GM12878 (cell line): ENCODE measurements at regions not wholly inside any gene's neighbourhood (a gene's known extent, or its start where the extent isn't known, plus 50 kb on each side); places are given as distances from the start of the nearest gene placed in this dataset.

ENCODE experiments used
- ATAC-seq: fragments of 200-7000 bp; cut with Tn5 transposase; 3 replicates; pipeline ENCODE4 v1.9.1; 2020; ENCODE audit warnings: mild to moderate bottlenecking, moderate library complexity
- BruUV-seq: library from RNA; stranded (reverse); fragments of 400-500 nt; replicated peaks from 2 replicates; lab custom pipeline; 2021; lab: Mats Ljungman, UMichigan
- CTCF ChIA-PET: fragments of 300-600 bp; sonication (Branson Sonifier 250); formaldehyde crosslinking; extraction: SDS; loops from one replicate; lab custom pipeline; 2021; ENCODE audit warnings: inconsistent platforms; lab: Yijun Ruan, JAX
- POLR2A ChIA-PET: fragments of 350-600 bp; formaldehyde crosslinking; extraction: SDS; loops from one replicate; lab custom pipeline; 2021; ENCODE audit warnings: inconsistent platforms; lab: Charles Lee
- RAD21 ChIA-PET: fragments of 300-600 bp; sonication (Branson Sonifier 250); formaldehyde crosslinking; loops from one replicate; lab custom pipeline; 2023; ENCODE audit warnings: antibody characterized with exemption; ENCODE audit not compliant: unreplicated experiment; lab: Charles Lee
- SMC1A ChIA-PET: fragments of 300-600 bp; sonication (Branson Sonifier 250); formaldehyde crosslinking; loops from one replicate; lab custom pipeline; 2023; ENCODE audit not compliant: unreplicated experiment, uncharacterized antibody; lab: Charles Lee
- DNase-seq: peaks from one replicate; pipeline ENCODE4 v3.0.0-alpha.2; 2011; ENCODE audit warnings: low read depth, low spot score
- FAIRE-seq: peaks from 3 replicates; lab custom pipeline; 2011; peaks lifted over from hg19 to GRCh38; lab: Jason Lieb, UNC
- H2AFZ ChIP-seq: 2 replicates; pipeline ENCODE4 v1.6.0; 2011; ENCODE audit warnings: low read depth, low read length, control low read depth; ENCODE audit not compliant: control insufficient read depth
- H3K27ac ChIP-seq: 2 replicates; pipeline ENCODE4 v1.5.1; 2011; ENCODE audit warnings: control low read depth; ENCODE audit not compliant: control insufficient read depth, insufficient read depth
- H3K27me3 ChIP-seq, 2 experiments: replicated peaks in 1 of 2; 2 replicates each; pipeline versions ENCODE4 v1.6.0 to v1.6.1; 2011; ENCODE audit warnings: low read length in 1 of 2; ENCODE audit not compliant: control insufficient read depth in 2 of 2, insufficient read depth in 2 of 2
- H3K36me3 ChIP-seq, 2 experiments: 2 replicates each; pipeline ENCODE4 v1.5.1; 2011; ENCODE audit warnings: low read length in 1 of 2; ENCODE audit not compliant: control insufficient read depth in 2 of 2, insufficient read depth in 2 of 2
- H3K4me1 ChIP-seq: 2 replicates; pipeline ENCODE4 v1.6.1; 2011; ENCODE audit warnings: mild to moderate bottlenecking, low read length, moderate library complexity, mixed read lengths; ENCODE audit not compliant: control insufficient read depth, insufficient read depth
- H3K4me2 ChIP-seq: 2 replicates; pipeline ENCODE4 v1.6.0; 2011; ENCODE audit warnings: control low read depth; ENCODE audit not compliant: control insufficient read depth, insufficient read depth
- H3K4me3 ChIP-seq: fragments of 200-600 bp; sonication (generic); 2 replicates; pipeline ENCODE4 v1.5.1; 2016
- H3K79me2 ChIP-seq: 2 replicates; pipeline ENCODE4 v1.6.0; 2011; ENCODE audit warnings: low read length; ENCODE audit not compliant: control insufficient read depth, insufficient read depth
- H3K9ac ChIP-seq: 2 replicates; pipeline ENCODE4 v1.8.0; 2011; ENCODE audit warnings: low read length, control low read depth, mixed read lengths; ENCODE audit not compliant: control insufficient read depth, insufficient read depth
- H3K9me3 ChIP-seq: replicated peaks from 3 replicates; pipeline ENCODE4 v1.5.1; 2011; ENCODE audit warnings: mild to moderate bottlenecking, low read length; ENCODE audit not compliant: control insufficient read depth, insufficient read depth
- H4K20me1 ChIP-seq: 2 replicates; pipeline ENCODE4 v1.6.0; 2011; ENCODE audit not compliant: control insufficient read depth, insufficient read depth
- BHLHE40 ChIP-seq, 2 experiments: fragments of 450-650 bp in 1 of 2; IDR thresholded peaks; 2 replicates each; pipeline ENCODE4 v1.6.1; 2011 to 2017; ENCODE audit warnings: low read depth in 2 of 2, borderline replicate concordance in 1 of 2, improper control_type of control experiment in 1 of 2, low read length in 1 of 2, mild to moderate bottlenecking in 1 of 2
- GABPA ChIP-seq: IDR thresholded peaks from 2 replicates; pipeline ENCODE4 v1.6.1; 2014; ENCODE audit warnings: antibody characterized with exemption, low read depth, mild to moderate bottlenecking, inconsistent platforms
- HDAC6 ChIP-seq: fragments of 200-600 bp; sonication (generic); IDR thresholded peaks from one replicate; pipeline ENCODE4 v1.8.0; 2017; ENCODE audit warnings: antibody characterized with exemption; ENCODE audit not compliant: unreplicated experiment
- JUNB ChIP-seq: IDR thresholded peaks from 2 replicates; pipeline ENCODE4 v1.6.1; 2016; ENCODE audit warnings: antibody characterized with exemption, mild to moderate bottlenecking
- NRF1 ChIP-seq: conservative IDR thresholded peaks from 2 replicates; pipeline ENCODE4 v1.6.1; 2011; ENCODE audit warnings: mild to moderate bottlenecking, low read depth, low read length, improper control_type of control experiment
- WGBS: methylation state at CpG from one replicate; pipeline ENCODE4 v1.1.6; 2016; ENCODE audit warnings: low lambda C conversion rate; ENCODE audit not compliant: insufficient replicate concordance, insufficient coverage; ENCODE audit errors: missing lambda C conversion rate; 5-methylcytosine and 5-hydroxymethylcytosine counted together
- in situ Hi-C: fragments of 300-500 bp; cut with MboI; formaldehyde crosslinking; loops from 9 replicates; pipeline ENCODE4 v1.14.3; 2018; ENCODE audit warnings: mixed read lengths
- intact Hi-C: fragments of 100-400 bp; cut with micrococcal nuclease; formaldehyde crosslinking; loops from one replicate; pipeline ENCODE4 v1.14.2; 2022; ENCODE audit not compliant: unreplicated experiment
- TF ChIP-seq, protein P1 (sequence below): fragments of 150-350 bp; IDR thresholded peaks from 2 replicates; pipeline ENCODE4 v1.6.1; 2014; ENCODE audit warnings: mild to moderate bottlenecking, low read depth, low read length
- TF ChIP-seq, protein P2 (sequence below): fragments of 450-650 bp; formaldehyde crosslinking; IDR thresholded peaks from 2 replicates; pipeline ENCODE4 v1.5.0; 2022; ENCODE audit warnings: mild to moderate bottlenecking, missing genetic modification characterization
- TF ChIP-seq, protein P3 (sequence below): IDR thresholded peaks from 2 replicates; pipeline ENCODE4 v1.6.1; 2011; ENCODE audit warnings: borderline replicate concordance, low read depth, mild to moderate bottlenecking, moderate library complexity, mixed read lengths, low read length; ENCODE audit not compliant: insufficient read depth; ENCODE audit errors: extremely low read length
- TF ChIP-seq, protein P4 (sequence below): fragments of 450-650 bp; IDR thresholded peaks from 2 replicates; pipeline ENCODE4 v1.6.1; 2018; ENCODE audit warnings: borderline replicate concordance, mild to moderate bottlenecking; ENCODE audit not compliant: partially characterized antibody
- TF ChIP-seq, protein P5 (sequence below): fragments of 450-650 bp; IDR thresholded peaks from 2 replicates; pipeline ENCODE4 v1.6.1; 2017; ENCODE audit warnings: mild to moderate bottlenecking, low read depth, inconsistent platforms; ENCODE audit not compliant: poor library complexity, severe bottlenecking

DNA sequence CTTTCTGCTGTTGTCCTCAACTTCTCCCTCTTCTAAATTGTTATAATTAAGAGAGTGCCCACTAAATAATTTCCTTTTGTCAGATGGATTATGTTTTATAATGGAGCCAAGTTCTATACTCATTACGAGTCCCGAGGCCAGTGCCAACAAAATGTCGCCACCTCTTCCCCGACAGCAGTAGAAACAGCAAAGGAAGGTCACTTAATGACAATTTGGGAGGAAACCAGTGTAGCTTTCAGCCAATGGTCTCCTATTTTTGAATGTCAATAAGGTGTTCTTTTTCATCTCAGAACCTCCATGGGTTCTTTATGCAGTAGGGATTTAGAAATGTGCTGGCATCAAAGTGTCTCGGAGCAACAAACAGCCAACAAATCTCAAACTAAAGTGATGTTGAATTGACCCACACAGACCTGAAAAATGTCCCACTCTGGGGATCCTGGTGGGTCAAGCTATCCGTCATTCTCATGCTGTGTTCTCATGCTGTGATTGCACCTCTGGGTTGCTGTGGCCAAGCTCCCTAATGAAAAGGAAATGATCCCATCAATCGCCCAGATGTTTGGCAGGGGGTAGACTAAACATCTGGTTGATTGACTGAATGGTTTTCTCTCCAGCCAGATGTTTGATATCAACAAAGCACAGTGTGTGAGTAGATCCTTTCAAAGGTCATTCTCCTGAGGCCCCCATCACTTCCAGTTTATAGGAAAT is 291.9 kb downstream of the DMAC1 start (continued):
- no peak for TF ChIP-seq HDAC6

DNA sequence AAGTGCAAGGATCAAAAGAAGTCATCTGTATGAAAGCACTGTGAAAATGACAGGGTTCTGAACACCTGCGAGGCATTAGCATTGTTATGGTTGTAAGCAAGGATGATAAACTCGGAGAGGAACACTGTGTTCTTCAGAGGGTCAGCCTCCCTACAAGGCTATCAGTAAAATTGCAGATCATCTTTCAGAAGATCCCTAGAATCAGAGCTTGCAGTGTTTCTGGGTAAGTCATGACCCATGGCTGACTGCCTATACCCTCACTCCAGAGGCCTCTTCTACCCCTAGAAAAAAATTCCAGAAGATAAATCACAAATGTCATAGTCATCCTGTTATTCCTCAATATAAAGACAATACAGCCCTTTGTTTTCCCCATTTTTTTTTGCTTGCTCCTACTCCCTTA is 292.6 kb downstream of the DMAC1 start:
- BruUV-seq, result no TSS peak
- RAD21 ChIA-PET, result no interaction called here
- POLR2A ChIA-PET, result no interaction called here
- no peak for DNase-seq
- no peak for FAIRE-seq
- Histone ChIP-seq H3K4me2 (no peak overlapping the region), H3K9me3 (no peaks in the 10 kb centered on the region), H4K20me1 (no peaks in the 10 kb centered on the region), H3K36me3 (no peaks in the 10 kb centered on the region), H3K4me3 (no peak overlapping the region), H2AFZ (no peak overlapping the region), H3K27ac (no peak overlapping the region), H3K4me1 (no peaks in the 10 kb centered on the region), H3K9ac (no peak overlapping the region), H3K27me3 (no peaks in the 10 kb centered on the region), H3K79me2 (no peaks in the 10 kb centered on the region)
- 60% methylated on average over 2 of the region's 2 CpGs for WGBS
- SMC1A ChIA-PET, result no interaction called here
- CTCF ChIA-PET, result no interaction called here
- in situ Hi-C loops (no loop called here), intact Hi-C loops (no loop called here)
- ATAC-seq, result no peak
- TF ChIP-seq, protein P1, sequence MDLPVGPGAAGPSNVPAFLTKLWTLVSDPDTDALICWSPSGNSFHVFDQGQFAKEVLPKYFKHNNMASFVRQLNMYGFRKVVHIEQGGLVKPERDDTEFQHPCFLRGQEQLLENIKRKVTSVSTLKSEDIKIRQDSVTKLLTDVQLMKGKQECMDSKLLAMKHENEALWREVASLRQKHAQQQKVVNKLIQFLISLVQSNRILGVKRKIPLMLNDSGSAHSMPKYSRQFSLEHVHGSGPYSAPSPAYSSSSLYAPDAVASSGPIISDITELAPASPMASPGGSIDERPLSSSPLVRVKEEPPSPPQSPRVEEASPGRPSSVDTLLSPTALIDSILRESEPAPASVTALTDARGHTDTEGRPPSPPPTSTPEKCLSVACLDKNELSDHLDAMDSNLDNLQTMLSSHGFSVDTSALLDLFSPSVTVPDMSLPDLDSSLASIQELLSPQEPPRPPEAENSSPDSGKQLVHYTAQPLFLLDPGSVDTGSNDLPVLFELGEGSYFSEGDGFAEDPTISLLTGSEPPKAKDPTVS, result no peak
- TF ChIP-seq GABPA (no peak), BHLHE40 (IDR thresholded peaks at IDR 0.05; ENCODE audit: borderline replicate concordance in 1 of 2, low read depth in 2 of 2, low read length in 1 of 2) (no peak), NRF1 (no peak), JUNB (no peak)
- TF ChIP-seq, protein P2, sequence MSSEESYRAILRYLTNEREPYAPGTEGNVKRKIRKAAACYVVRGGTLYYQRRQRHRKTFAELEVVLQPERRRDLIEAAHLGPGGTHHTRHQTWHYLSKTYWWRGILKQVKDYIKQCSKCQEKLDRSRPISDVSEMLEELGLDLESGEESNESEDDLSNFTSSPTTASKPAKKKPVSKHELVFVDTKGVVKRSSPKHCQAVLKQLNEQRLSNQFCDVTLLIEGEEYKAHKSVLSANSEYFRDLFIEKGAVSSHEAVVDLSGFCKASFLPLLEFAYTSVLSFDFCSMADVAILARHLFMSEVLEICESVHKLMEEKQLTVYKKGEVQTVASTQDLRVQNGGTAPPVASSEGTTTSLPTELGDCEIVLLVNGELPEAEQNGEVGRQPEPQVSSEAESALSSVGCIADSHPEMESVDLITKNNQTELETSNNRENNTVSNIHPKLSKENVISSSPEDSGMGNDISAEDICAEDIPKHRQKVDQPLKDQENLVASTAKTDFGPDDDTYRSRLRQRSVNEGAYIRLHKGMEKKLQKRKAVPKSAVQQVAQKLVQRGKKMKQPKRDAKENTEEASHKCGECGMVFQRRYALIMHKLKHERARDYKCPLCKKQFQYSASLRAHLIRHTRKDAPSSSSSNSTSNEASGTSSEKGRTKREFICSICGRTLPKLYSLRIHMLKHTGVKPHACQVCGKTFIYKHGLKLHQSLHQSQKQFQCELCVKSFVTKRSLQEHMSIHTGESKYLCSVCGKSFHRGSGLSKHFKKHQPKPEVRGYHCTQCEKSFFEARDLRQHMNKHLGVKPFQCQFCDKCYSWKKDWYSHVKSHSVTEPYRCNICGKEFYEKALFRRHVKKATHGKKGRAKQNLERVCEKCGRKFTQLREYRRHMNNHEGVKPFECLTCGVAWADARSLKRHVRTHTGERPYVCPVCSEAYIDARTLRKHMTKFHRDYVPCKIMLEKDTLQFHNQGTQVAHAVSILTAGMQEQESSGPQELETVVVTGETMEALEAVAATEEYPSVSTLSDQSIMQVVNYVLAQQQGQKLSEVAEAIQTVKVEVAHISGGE (CRISPR knock-in tag), result no peak
- TF ChIP-seq, protein P3, sequence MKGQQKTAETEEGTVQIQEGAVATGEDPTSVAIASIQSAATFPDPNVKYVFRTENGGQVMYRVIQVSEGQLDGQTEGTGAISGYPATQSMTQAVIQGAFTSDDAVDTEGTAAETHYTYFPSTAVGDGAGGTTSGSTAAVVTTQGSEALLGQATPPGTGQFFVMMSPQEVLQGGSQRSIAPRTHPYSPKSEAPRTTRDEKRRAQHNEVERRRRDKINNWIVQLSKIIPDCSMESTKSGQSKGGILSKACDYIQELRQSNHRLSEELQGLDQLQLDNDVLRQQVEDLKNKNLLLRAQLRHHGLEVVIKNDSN, result no peak
- TF ChIP-seq, protein P4, sequence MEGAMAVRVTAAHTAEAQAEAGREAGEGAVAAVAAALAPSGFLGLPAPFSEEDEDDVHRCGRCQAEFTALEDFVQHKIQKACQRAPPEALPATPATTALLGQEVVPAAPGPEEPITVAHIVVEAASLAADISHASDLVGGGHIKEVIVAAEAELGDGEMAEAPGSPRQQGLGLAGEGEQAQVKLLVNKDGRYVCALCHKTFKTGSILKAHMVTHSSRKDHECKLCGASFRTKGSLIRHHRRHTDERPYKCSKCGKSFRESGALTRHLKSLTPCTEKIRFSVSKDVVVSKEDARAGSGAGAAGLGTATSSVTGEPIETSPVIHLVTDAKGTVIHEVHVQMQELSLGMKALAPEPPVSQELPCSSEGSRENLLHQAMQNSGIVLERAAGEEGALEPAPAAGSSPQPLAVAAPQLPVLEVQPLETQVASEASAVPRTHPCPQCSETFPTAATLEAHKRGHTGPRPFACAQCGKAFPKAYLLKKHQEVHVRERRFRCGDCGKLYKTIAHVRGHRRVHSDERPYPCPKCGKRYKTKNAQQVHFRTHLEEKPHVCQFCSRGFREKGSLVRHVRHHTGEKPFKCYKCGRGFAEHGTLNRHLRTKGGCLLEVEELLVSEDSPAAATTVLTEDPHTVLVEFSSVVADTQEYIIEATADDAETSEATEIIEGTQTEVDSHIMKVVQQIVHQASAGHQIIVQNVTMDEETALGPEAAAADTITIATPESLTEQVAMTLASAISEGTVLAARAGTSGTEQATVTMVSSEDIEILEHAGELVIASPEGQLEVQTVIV, result no peak
- TF ChIP-seq, protein P5, sequence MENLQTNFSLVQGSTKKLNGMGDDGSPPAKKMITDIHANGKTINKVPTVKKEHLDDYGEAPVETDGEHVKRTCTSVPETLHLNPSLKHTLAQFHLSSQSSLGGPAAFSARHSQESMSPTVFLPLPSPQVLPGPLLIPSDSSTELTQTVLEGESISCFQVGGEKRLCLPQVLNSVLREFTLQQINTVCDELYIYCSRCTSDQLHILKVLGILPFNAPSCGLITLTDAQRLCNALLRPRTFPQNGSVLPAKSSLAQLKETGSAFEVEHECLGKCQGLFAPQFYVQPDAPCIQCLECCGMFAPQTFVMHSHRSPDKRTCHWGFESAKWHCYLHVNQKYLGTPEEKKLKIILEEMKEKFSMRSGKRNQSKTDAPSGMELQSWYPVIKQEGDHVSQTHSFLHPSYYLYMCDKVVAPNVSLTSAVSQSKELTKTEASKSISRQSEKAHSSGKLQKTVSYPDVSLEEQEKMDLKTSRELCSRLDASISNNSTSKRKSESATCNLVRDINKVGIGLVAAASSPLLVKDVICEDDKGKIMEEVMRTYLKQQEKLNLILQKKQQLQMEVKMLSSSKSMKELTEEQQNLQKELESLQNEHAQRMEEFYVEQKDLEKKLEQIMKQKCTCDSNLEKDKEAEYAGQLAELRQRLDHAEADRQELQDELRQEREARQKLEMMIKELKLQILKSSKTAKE, result no peak
